GM12801 (cell line): ENCODE measurements at regions not wholly inside any gene's neighbourhood (a gene's known extent, or its start where the extent isn't known, plus 50 kb on each side); places are given as distances from the start of the nearest gene placed in this dataset.

Source experiments
- CTCF ChIP-seq: IDR thresholded peaks from one replicate; pipeline ENCODE4 v1.5.1; 2011; ENCODE audit warnings: control low read depth; ENCODE audit not compliant: insufficient read length; ENCODE audit errors: extremely low read depth

GRCh38 chr11:11146830-11147229 lies 206.2 kb downstream of the CSNK2A3 start:
- TF ChIP-seq CTCF: no peak

GRCh38 chr11:11143849-11144248 lies 209.2 kb downstream of the CSNK2A3 start:
- TF ChIP-seq CTCF: no peak

- TF ChIP-seq CTCF: no peak
These were observed 210.6 kb downstream of the CSNK2A3 start for GRCh38 chr11:11142430-11142829.

GRCh38 chr11:11141065-11141464 lies 212.0 kb downstream of the CSNK2A3 start:
- no peak for TF ChIP-seq CTCF

- no peak for TF ChIP-seq CTCF
These were observed 212.5 kb downstream of the CSNK2A3 start for GRCh38 chr11:11140510-11140909.

- no peak for TF ChIP-seq CTCF
These were observed 215.7 kb downstream of the CSNK2A3 start for GRCh38 chr11:11137339-11137738.

GRCh38 chr11:11135820-11136476 lies 217.1 kb downstream of the CSNK2A3 start:
- no peak for TF ChIP-seq CTCF
